Nephron (organoid): ENCODE measurements at regions not wholly inside any gene's neighbourhood (a gene's known extent, or its start where the extent isn't known, plus 50 kb on each side); places are given as distances from the start of the nearest gene placed in this dataset.

ENCODE experiments used
- H3K27ac Mint-ChIP-seq, 3 experiments: 2 replicates each; pipeline ENCODE4 v1.8.0; 2020; ENCODE audit warnings: mixed read lengths in 3 of 3, mild to moderate bottlenecking in 2 of 3, moderate library complexity in 1 of 3
- H3K27me3 Mint-ChIP-seq: 2 replicates; pipeline ENCODE4 v1.8.0; 2021; ENCODE audit warnings: low read depth, mild to moderate bottlenecking, moderate library complexity, mixed read lengths
- H3K36me3 Mint-ChIP-seq: 2 replicates; pipeline ENCODE4 v1.8.0; 2020; ENCODE audit warnings: low read depth, mixed read lengths
- H3K4me1 Mint-ChIP-seq: 2 replicates; pipeline ENCODE4 v1.8.0; 2020; ENCODE audit warnings: mixed read lengths
- H3K4me3 Mint-ChIP-seq, 3 experiments: 2 replicates each; pipeline ENCODE4 v1.8.0; 2020; ENCODE audit warnings: mild to moderate bottlenecking in 3 of 3, mixed read lengths in 3 of 3, moderate library complexity in 2 of 3
- H3K9me3 Mint-ChIP-seq: 2 replicates; pipeline ENCODE4 v1.8.0; 2020; ENCODE audit warnings: mixed read lengths
- TF ChIP-seq, protein P1 (sequence below), 3 experiments: fragments of 200-600 bp; sonication (generic); IDR thresholded peaks; one replicate each; pipeline ENCODE4 v1.5.0; 2021; ENCODE audit warnings: antibody characterized with exemption in 3 of 3; ENCODE audit not compliant: unreplicated experiment in 3 of 3

GRCh38 chr11:33525789-33526188 is 174.8 kb downstream of the C11orf91 start:
- Mint-ChIP-seq H3K4me1 (no peaks in the 10 kb centered on the region), H3K9me3 (peaks cover 30% of the 10 kb centered on the region), H3K27ac (no peak overlapping the region), H3K27me3 (no peaks in the 10 kb centered on the region), H3K4me3 (no peak overlapping the region), H3K36me3 (no peaks in the 10 kb centered on the region)
- TF ChIP-seq, protein P1, sequence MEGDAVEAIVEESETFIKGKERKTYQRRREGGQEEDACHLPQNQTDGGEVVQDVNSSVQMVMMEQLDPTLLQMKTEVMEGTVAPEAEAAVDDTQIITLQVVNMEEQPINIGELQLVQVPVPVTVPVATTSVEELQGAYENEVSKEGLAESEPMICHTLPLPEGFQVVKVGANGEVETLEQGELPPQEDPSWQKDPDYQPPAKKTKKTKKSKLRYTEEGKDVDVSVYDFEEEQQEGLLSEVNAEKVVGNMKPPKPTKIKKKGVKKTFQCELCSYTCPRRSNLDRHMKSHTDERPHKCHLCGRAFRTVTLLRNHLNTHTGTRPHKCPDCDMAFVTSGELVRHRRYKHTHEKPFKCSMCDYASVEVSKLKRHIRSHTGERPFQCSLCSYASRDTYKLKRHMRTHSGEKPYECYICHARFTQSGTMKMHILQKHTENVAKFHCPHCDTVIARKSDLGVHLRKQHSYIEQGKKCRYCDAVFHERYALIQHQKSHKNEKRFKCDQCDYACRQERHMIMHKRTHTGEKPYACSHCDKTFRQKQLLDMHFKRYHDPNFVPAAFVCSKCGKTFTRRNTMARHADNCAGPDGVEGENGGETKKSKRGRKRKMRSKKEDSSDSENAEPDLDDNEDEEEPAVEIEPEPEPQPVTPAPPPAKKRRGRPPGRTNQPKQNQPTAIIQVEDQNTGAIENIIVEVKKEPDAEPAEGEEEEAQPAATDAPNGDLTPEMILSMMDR (IDR thresholded peaks at IDR 0.05; ENCODE audit: unreplicated experiment in 3 of 3): no peak

DNA sequence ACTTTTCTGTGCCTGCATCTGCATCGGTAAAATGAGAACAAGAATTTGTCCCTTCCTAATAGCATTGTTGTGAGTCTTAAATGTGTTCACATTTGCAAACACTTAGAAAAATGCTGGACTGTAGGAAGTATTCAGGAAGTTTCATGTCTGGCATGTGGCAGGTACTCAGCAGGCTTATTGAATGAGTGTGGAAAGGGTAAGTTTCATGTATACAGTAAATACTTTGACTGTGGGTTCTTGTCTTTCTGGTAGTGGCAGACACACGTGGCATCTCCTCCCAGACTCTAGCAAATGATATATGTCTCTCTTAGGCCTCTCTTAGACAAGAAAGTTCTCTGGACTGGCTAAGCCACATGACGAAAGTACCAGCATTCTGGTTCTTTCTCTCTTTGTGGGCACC is 179.2 kb downstream of the C11orf91 start:
- Mint-ChIP-seq H3K9me3 (peaks cover 12% of the 10 kb centered on the region), H3K4me3 (no peak overlapping the region), H3K36me3 (no peaks in the 10 kb centered on the region), H3K27ac (no peak overlapping the region), H3K27me3 (no peaks in the 10 kb centered on the region), H3K4me1 (no peaks in the 10 kb centered on the region)
- TF ChIP-seq, protein P1 (IDR thresholded peaks at IDR 0.05; ENCODE audit: unreplicated experiment in 3 of 3): no peak

DNA sequence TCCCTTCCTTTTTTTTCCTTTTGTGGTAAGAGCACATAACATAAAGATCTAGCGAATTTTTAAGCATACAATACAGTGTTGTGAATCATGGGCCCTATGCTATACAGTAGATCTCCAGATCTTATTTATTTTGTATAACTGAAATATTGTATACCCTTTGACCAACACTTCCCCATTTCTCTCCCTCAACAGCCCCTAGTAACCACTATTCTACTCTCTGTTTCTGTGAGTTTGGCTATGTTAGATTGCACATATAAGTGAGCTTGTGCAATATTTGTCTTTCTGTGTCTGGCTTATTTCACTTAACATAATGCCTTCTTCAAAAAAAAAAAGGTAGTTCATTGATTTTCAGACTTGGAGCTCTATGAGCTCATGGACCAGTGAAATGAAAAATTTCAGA is 180.5 kb downstream of the C11orf91 start:
- Mint-ChIP-seq H3K4me3 (no peak overlapping the region), H3K9me3 (peaks cover 5% of the 10 kb centered on the region), H3K4me1 (no peaks in the 10 kb centered on the region), H3K27ac (no peak overlapping the region), H3K27me3 (no peaks in the 10 kb centered on the region), H3K36me3 (no peaks in the 10 kb centered on the region)
- TF ChIP-seq, protein P1 (IDR thresholded peaks at IDR 0.05; ENCODE audit: unreplicated experiment in 3 of 3): no peak

- Mint-ChIP-seq H3K4me3 (no peak overlapping the region), H3K27ac (no peak overlapping the region), H3K27me3 (no peaks in the 10 kb centered on the region), H3K4me1 (no peaks in the 10 kb centered on the region), H3K9me3 (no peaks in the 10 kb centered on the region), H3K36me3 (no peaks in the 10 kb centered on the region)
- TF ChIP-seq, protein P1 (IDR thresholded peaks at IDR 0.05; ENCODE audit: unreplicated experiment in 3 of 3): no peak
Measured at GRCh38 chr11:33515347-33515746, 185.3 kb downstream of the C11orf91 start.

DNA sequence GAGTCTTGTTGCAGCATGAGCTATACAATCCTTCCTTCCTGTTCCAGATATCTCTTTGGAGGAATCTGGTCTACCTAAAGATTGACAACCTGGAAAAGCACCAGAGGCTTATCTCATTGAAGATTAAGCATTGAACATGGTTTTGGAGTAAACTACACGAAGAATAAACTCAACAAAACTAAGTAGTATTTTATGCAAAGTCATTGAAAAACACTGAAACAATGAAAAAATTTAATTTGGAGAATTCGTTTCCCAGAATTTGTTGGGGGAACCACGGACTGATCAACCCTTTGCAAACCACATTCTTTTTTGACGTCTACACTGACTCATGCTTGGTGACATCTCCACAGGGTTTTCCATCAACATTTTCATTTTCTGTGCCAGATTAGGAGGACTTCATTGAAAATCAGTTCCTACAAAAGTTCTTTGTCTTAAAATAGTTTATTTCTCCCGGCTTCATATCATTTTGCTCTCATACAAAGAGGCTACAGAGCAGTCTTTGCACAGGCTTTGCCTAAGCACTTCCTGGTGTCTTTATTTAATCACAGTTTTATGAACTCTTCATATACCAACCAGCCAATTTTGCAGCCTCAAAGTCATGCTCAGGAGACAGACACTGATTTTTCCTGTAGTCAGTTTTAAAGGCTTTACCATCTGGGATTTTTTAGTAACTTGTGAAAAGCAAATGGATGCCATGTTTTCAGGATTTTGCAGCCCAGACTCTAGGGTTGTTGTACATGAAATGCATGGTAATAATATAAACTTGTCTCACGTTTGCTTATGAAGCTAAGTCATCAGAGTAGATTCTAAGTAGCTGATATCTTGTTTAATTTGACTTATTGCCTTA is 186.3 kb downstream of the C11orf91 start:
- TF ChIP-seq, protein P1 (IDR thresholded peaks at IDR 0.05; ENCODE audit: unreplicated experiment in 3 of 3): no peak
- Mint-ChIP-seq H3K4me3 (no peak overlapping the region), H3K36me3 (no peaks in the 10 kb centered on the region), H3K4me1 (no peaks in the 10 kb centered on the region), H3K9me3 (no peaks in the 10 kb centered on the region), H3K27ac (no peak overlapping the region), H3K27me3 (no peaks in the 10 kb centered on the region)

DNA sequence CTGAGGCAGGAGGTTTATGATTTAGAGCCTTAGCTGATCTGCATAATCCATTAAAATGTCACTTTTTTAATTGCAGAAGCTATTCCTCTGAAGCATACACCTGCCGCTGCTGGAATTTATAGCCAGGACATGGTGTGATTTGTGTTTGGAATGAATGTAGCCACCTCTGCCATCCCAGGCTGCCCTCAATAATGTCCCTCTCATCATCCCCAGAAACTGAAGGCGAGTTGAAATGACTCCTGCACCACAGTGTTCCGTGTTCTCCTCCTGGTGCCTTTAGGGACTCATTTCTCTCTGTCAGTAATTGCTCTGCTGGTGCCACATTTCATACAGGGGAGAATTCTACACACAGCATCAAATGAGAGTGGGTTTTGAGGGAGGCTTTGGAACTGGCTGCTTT is 191.0 kb downstream of the C11orf91 start:
- Mint-ChIP-seq H3K27ac (no peak overlapping the region), H3K36me3 (no peaks in the 10 kb centered on the region), H3K4me3 (no peak overlapping the region), H3K4me1 (no peaks in the 10 kb centered on the region), H3K27me3 (no peaks in the 10 kb centered on the region), H3K9me3 (no peaks in the 10 kb centered on the region)
- TF ChIP-seq, protein P1 (IDR thresholded peaks at IDR 0.05; ENCODE audit: unreplicated experiment in 3 of 3): no peak
